ENCODE measurements at regions not wholly inside any gene's neighbourhood (a gene's known extent, or its start where the extent isn't known, plus 50 kb on each side); places are given as distances from the start of the nearest gene placed in this dataset.

GRCh38 chr2:133992454-133992853 lies 261.4 kb upstream of the MGAT5 start:
- TF ChIP-seq POLR2A (IDR thresholded peaks at IDR 0.05; ENCODE audit: borderline replicate concordance, extremely low read depth, insufficient read depth, insufficient read length) (no peak), EZH2 (IDR thresholded peaks at IDR 0.05) (no peak)
